ENCODE measurements at regions not wholly inside any gene's neighbourhood (a gene's known extent, or its start where the extent isn't known, plus 50 kb on each side); places are given as distances from the start of the nearest gene placed in this dataset.
A peak's percentile ranks its signal among the peaks of the same experiment; 100 is the strongest.
"Not testable (repeated sequence)": the region's sequence is repeated elsewhere in the genome, so short reads cannot be mapped to it uniquely, and the experiment has no call there.

GRCh38 chr7:125074141-125074540 is 144.5 kb upstream of the POT1 start:
- TF ChIP-seq ESRRA (IDR thresholded peaks at IDR 0.05; ENCODE audit: borderline replicate concordance, low read length) (no peak), FOXS1 (CRISPR knock-in tag; IDR thresholded peaks at IDR 0.05) (no peak), KDM5A (IDR thresholded peaks at IDR 0.05) (no peak), RCOR1 (IDR thresholded peaks at IDR 0.05; ENCODE audit: low read depth, low read length) (no peak), SREBF2 (IDR thresholded peaks at IDR 0.05) (no peak), BHLHE40 (IDR thresholded peaks at IDR 0.05; ENCODE audit: low read depth, low read length) (no peak), HES2 (IDR thresholded peaks at IDR 0.05) (no peak)
- Histone ChIP-seq H3K27ac (no peak overlapping the region), H3K4me2 (no peak overlapping the region), H3K9me3 (no peaks in the 10 kb centered on the region), H3K4me1 (no peaks in the 10 kb centered on the region), H3K4me3 (no peak overlapping the region)
- 3% methylated on average over 3 of the region's 3 CpGs for WGBS (ENCODE audit: missing lambda C conversion rate)
- DNase-seq (ENCODE audit: low read depth in 1 of 2, low spot score in 1 of 2) (no peak), FAIRE-seq (no peak), ATAC-seq (no peak)
- ChIA-PET POLR2A (no interaction called here), CTCF (no interaction called here)

- H3K9me3 ChIP-seq: no peaks in the 10 kb centered on the region
- no peak for TF ChIP-seq RCOR1 (IDR thresholded peaks at IDR 0.05; ENCODE audit: low read depth, low read length)
- ChIA-PET POLR2A (no interaction called here), CTCF (interaction anchor here (1.6 kb wide), 1 partner anchor 13 kb away, joined by 3 read pairs; no protein-coding TSS in a partner anchor)
- DNase-seq (ENCODE audit: low read depth in 1 of 2, low spot score in 1 of 2) (no peak), FAIRE-seq (no peak), ATAC-seq (no peak)
- H3K4me1 ChIP-seq: peaks cover 4% of the 10 kb centered on the region; the same call in 2 of the 3 replicates
- 5% methylated on average over 1 of the region's 1 CpG for WGBS (ENCODE audit: missing lambda C conversion rate)
- no peak overlapping the region for H3K4me2 ChIP-seq
- no peak overlapping the region for H3K4me3 ChIP-seq
- no peak overlapping the region for H3K27ac ChIP-seq
These were observed 135.9 kb upstream of the POT1 start for GRCh38 chr7:125065546-125065945.

- no peak for FAIRE-seq
- no peak for ATAC-seq
- Histone ChIP-seq H3K4me3 (no peak overlapping the region), H3K27ac (no peak overlapping the region), H3K4me2 (no peak overlapping the region), H3K4me1 (peaks cover 4% of the 10 kb centered on the region; the same call in 2 of the 3 replicates), H3K9me3 (no peaks in the 10 kb centered on the region)
- POLR2A ChIA-PET: no interaction called here
- DNase-seq (ENCODE audit: low read depth in 1 of 2, low spot score in 1 of 2): no peak
- CTCF ChIA-PET: no interaction called here
- no peak for TF ChIP-seq NPAS2 (CRISPR knock-in tag; IDR thresholded peaks at IDR 0.05; ENCODE audit: borderline replicate concordance)
- TF ChIP-seq SMC3 (IDR thresholded peaks at IDR 0.05): no peak
- no peak for TF ChIP-seq RAD21 (conservative IDR thresholded peaks at IDR 0.05 in 1 of 2, IDR thresholded peaks at IDR 0.05 in 1 of 2)
- WGBS (ENCODE audit: missing lambda C conversion rate): 57% methylated on average over 1 of the region's 1 CpG
These were observed 135.4 kb upstream of the POT1 start for GRCh38 chr7:125065001-125065400.

GRCh38 chr7:125061776-125062397 is 132.3 kb upstream of the POT1 start:
- ChIA-PET CTCF (interaction anchor here (0.6 kb wide), 1 partner anchor 8 kb away, joined by 4 read pairs; no protein-coding TSS in a partner anchor), POLR2A (no interaction called here)
- 1% methylated on average over 2 of the region's 2 CpGs for WGBS (ENCODE audit: missing lambda C conversion rate)
- FAIRE-seq (no peak), ATAC-seq (peak; percentile 80 to 82), DNase-seq (ENCODE audit: low read depth in 1 of 2, low spot score in 1 of 2) (peak in 1 of 2 experiments; percentile 45)
- TF ChIP-seq RFX5 (IDR thresholded peaks at IDR 0.05): no peak
- no peak for TF ChIP-seq FOSL2 (IDR thresholded peaks at IDR 0.05)
- TF ChIP-seq FOSL2 (CRISPR knock-in tag; IDR thresholded peaks at IDR 0.05): peak; percentile 75
- TF ChIP-seq RARB (CRISPR knock-in tag; IDR thresholded peaks at IDR 0.05): no peak
- no peak for TF ChIP-seq PBX3 (IDR thresholded peaks at IDR 0.05)
- Histone ChIP-seq H3K27ac (peak overlapping the region in 1 of 2 experiments; percentile 47; a peak in 1 of 6 replicates), H3K4me1 (peaks cover 4% of the 10 kb centered on the region; the same call in 2 of the 3 replicates), H3K4me3 (no peak overlapping the region), H3K4me2 (peak overlapping the region; percentile 17; the same call in 2 of the 3 replicates), H3K9me3 (no peaks in the 10 kb centered on the region)

- ATAC-seq; POLR2A ChIA-PET; H3K4me2 ChIP-seq; DNase-seq (ENCODE audit: low read depth in 1 of 2, low spot score in 1 of 2); H3K27ac ChIP-seq; H3K4me1 ChIP-seq; H3K9me3 ChIP-seq; FAIRE-seq; H3K4me3 ChIP-seq: not testable (repeated sequence)
- WGBS (ENCODE audit: missing lambda C conversion rate): 47% methylated on average over 6 of the region's 6 CpGs
- CTCF ChIA-PET: interaction anchor here (0.6 kb wide), 1 partner anchor 8 kb away, joined by 4 read pairs; no protein-coding TSS in a partner anchor
These were observed 131.6 kb upstream of the POT1 start for GRCh38 chr7:125061083-125061745.
